ENCODE measurements at regions not wholly inside any gene's neighbourhood (a gene's known extent, or its start where the extent isn't known, plus 50 kb on each side); places are given as distances from the start of the nearest gene placed in this dataset.

DNA sequence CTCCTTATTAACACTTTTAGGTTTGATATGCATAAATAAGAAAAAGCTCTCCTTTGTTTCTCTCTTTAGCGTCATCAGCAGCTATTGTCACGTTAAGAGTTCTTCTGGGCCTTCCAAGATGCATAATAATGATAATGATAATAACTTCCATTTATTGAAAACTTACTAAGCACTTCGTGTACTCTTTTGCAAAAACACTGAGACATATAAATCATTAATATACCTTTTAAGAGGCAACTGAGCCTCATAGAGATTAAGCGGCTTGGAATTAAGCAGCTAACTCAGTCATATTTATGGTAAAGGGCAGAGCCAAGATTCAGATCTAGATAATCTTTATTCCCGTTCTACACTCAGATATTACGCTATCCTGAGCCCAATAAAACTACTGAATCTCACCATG is 1105.1 kb downstream of the OLFM4 start:
- no peak for TF ChIP-seq EZH2 (IDR thresholded peaks at IDR 0.05; ENCODE audit: borderline replicate concordance, insufficient read depth, low read depth, low read length, poor library complexity, severe bottlenecking)
- TF ChIP-seq, protein P1, sequence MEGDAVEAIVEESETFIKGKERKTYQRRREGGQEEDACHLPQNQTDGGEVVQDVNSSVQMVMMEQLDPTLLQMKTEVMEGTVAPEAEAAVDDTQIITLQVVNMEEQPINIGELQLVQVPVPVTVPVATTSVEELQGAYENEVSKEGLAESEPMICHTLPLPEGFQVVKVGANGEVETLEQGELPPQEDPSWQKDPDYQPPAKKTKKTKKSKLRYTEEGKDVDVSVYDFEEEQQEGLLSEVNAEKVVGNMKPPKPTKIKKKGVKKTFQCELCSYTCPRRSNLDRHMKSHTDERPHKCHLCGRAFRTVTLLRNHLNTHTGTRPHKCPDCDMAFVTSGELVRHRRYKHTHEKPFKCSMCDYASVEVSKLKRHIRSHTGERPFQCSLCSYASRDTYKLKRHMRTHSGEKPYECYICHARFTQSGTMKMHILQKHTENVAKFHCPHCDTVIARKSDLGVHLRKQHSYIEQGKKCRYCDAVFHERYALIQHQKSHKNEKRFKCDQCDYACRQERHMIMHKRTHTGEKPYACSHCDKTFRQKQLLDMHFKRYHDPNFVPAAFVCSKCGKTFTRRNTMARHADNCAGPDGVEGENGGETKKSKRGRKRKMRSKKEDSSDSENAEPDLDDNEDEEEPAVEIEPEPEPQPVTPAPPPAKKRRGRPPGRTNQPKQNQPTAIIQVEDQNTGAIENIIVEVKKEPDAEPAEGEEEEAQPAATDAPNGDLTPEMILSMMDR (IDR thresholded peaks at IDR 0.05) = no peak
- POLR2A ChIA-PET = no interaction called here
- H3K4me1 ChIP-seq (ENCODE audit: control insufficient read depth in 2 of 2, insufficient read depth in 2 of 2, low read length in 2 of 2) = no peaks in the 10 kb centered on the region
- no peaks in the 10 kb centered on the region for H4K20me1 ChIP-seq (ENCODE audit: control insufficient read depth, insufficient read depth, low read length, poor library complexity, severe bottlenecking)
- no peaks in the 10 kb centered on the region for H3K4me1 Mint-ChIP-seq
- H3K4me3 Mint-ChIP-seq = no peak overlapping the region
- no peak overlapping the region for H2AFZ ChIP-seq (ENCODE audit: insufficient read depth, low read depth, low read length, poor library complexity, severe bottlenecking)
- H3K9me3 Mint-ChIP-seq (ENCODE audit: insufficient read depth) = peaks cover 17% of the 10 kb centered on the region
- H3K27me3 Mint-ChIP-seq = no peaks in the 10 kb centered on the region
- WGBS (ENCODE audit: insufficient coverage) = no CpG with 5 or more reads among the region's 6 CpGs
- no peak overlapping the region for H3K9ac ChIP-seq (ENCODE audit: low read length)
- no peak overlapping the region for H3K4me2 ChIP-seq (replicated peaks; ENCODE audit: low read depth, low read length, poor library complexity, severe bottlenecking)
- no peak overlapping the region for H3K27ac ChIP-seq (ENCODE audit: low read length in 2 of 2)
- H3K36me3 ChIP-seq (replicated peaks in 1 of 2; ENCODE audit: control extremely low read depth in 1 of 2, control insufficient read depth in 1 of 2, extremely low read depth in 1 of 2, insufficient read depth in 2 of 2, low read length in 1 of 2) = no peaks in the 10 kb centered on the region
- no peak for ATAC-seq (ENCODE audit: low read depth)
- no peak overlapping the region for H3K4me3 ChIP-seq (ENCODE audit: control extremely low read depth in 1 of 5, extremely low read depth in 1 of 5, insufficient read depth in 1 of 5, low read depth in 2 of 5, low read length in 4 of 5)
- H3K9me3 ChIP-seq (ENCODE audit: control extremely low read depth in 1 of 3, control insufficient read depth in 2 of 3, insufficient read depth in 1 of 3, low read length in 2 of 3) = no peaks in the 10 kb centered on the region
- no peak for DNase-seq
- intact Hi-C loops (cut with micrococcal nuclease) = no loop called here
- no peaks in the 10 kb centered on the region for H3K79me2 ChIP-seq (ENCODE audit: control insufficient read depth, insufficient read depth, low read length)
- CTCF ChIA-PET = no interaction called here
- H3K27ac Mint-ChIP-seq = no peak overlapping the region
- no peaks in the 10 kb centered on the region for H3K27me3 ChIP-seq (replicated peaks in 1 of 4; ENCODE audit: control extremely low read depth in 1 of 4, control insufficient read depth in 3 of 4, insufficient read depth in 4 of 4, low read length in 3 of 4)

DNA sequence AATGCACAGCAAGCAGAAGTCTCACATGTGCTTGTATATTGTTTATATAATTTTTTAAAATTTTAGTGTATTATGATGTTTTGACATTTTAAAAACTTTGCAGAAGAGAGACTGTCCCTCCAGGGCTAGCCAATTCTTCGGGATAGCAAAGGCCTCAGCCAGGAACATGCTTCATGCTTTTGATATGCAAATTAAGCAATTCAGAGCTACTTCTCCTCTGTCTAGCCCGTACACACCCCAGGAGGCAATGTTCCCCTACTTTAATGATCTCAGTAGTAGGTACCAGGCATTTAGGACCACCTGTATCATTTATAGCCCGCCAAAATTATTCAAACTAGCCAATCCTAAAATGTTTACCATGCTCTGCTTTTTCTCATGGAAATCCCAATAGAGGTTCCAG is 1116.2 kb downstream of the OLFM4 start:
- H3K27me3 ChIP-seq (replicated peaks in 1 of 4; ENCODE audit: control extremely low read depth in 1 of 4, control insufficient read depth in 3 of 4, insufficient read depth in 4 of 4, low read length in 3 of 4) = no peaks in the 10 kb centered on the region
- H3K79me2 ChIP-seq (ENCODE audit: control insufficient read depth, insufficient read depth, low read length) = no peaks in the 10 kb centered on the region
- H3K4me3 ChIP-seq (ENCODE audit: control extremely low read depth in 1 of 5, extremely low read depth in 1 of 5, insufficient read depth in 1 of 5, low read depth in 2 of 5, low read length in 4 of 5) = no peak overlapping the region
- ATAC-seq (ENCODE audit: low read depth) (no peak), DNase-seq (no peak)
- no peaks in the 10 kb centered on the region for H3K4me1 ChIP-seq (ENCODE audit: control insufficient read depth in 2 of 2, insufficient read depth in 2 of 2, low read length in 2 of 2)
- CTCF ChIA-PET = no interaction called here
- no peaks in the 10 kb centered on the region for H3K9me3 ChIP-seq (ENCODE audit: control extremely low read depth in 1 of 3, control insufficient read depth in 2 of 3, insufficient read depth in 1 of 3, low read length in 2 of 3)
- H2AFZ ChIP-seq (ENCODE audit: insufficient read depth, low read depth, low read length, poor library complexity, severe bottlenecking) = no peak overlapping the region
- Mint-ChIP-seq H3K4me3 (no peak overlapping the region), H3K27me3 (no peaks in the 10 kb centered on the region), H3K9me3 (ENCODE audit: insufficient read depth) (peaks cover 11% of the 10 kb centered on the region), H3K27ac (no peak overlapping the region), H3K4me1 (no peaks in the 10 kb centered on the region)
- H3K4me2 ChIP-seq (replicated peaks; ENCODE audit: low read depth, low read length, poor library complexity, severe bottlenecking) = no peak overlapping the region
- no peaks in the 10 kb centered on the region for H4K20me1 ChIP-seq (ENCODE audit: control insufficient read depth, insufficient read depth, low read length, poor library complexity, severe bottlenecking)
- H3K27ac ChIP-seq (ENCODE audit: low read length in 2 of 2) = no peak overlapping the region
- H3K36me3 ChIP-seq (replicated peaks in 1 of 2; ENCODE audit: control extremely low read depth in 1 of 2, control insufficient read depth in 1 of 2, extremely low read depth in 1 of 2, insufficient read depth in 2 of 2, low read length in 1 of 2) = no peaks in the 10 kb centered on the region
- intact Hi-C loops (cut with micrococcal nuclease) = no loop called here
- TF ChIP-seq EZH2 (IDR thresholded peaks at IDR 0.05; ENCODE audit: borderline replicate concordance, insufficient read depth, low read depth, low read length, poor library complexity, severe bottlenecking) = no peak
- TF ChIP-seq, protein P1 (IDR thresholded peaks at IDR 0.05) = no peak
- WGBS (ENCODE audit: insufficient coverage) = 63% methylated on average over 3 of the region's 3 CpGs
- POLR2A ChIA-PET = no interaction called here
- no peak overlapping the region for H3K9ac ChIP-seq (ENCODE audit: low read length)

Data from B cell (primary cell).